Heart right ventricle (tissue), 16 donors: ENCODE measurements at regions not wholly inside any gene's neighbourhood (a gene's known extent, or its start where the extent isn't known, plus 50 kb on each side); places are given as distances from the start of the nearest gene placed in this dataset.

Experiments used
- ATAC-seq, 8 donors: fragments of 200-7000 bp; cut with Tn5 transposase; one replicate each; pipeline ENCODE4 v1.9.1; 2020; ENCODE audit warnings: mild to moderate bottlenecking in 8 of 8, moderate library complexity in 8 of 8, moderate number of reproducible peaks in 1 of 8
- DNase-seq, 2 donors: peaks; one replicate each; pipeline ENCODE4 v3.0.0-alpha.2; 2020
- H3K27ac ChIP-seq, 10 donors: fragments of 200-600 bp; sonication (generic) in 2 of 10; one replicate each; pipeline versions ENCODE4 v1.5.0 to v1.8.0; 2020 to 2022; ENCODE audit warnings: mild to moderate bottlenecking in 3 of 10
- H3K27me3 ChIP-seq, 7 donors: fragments of 200-600 bp; one replicate each; pipeline ENCODE4 v1.8.0; 2021 to 2022; ENCODE audit warnings: mild to moderate bottlenecking in 2 of 7
- H3K36me3 ChIP-seq, 9 donors: fragments of 200-600 bp; sonication (generic) in 1 of 9; one replicate each; pipeline versions ENCODE4 v1.5.0 to v1.8.0; 2020 to 2022; ENCODE audit warnings: mild to moderate bottlenecking in 2 of 9
- H3K4me1 ChIP-seq, 9 donors: fragments of 200-600 bp; sonication (generic) in 1 of 9; one replicate each; pipeline versions ENCODE4 v1.5.0 to v1.8.0; 2020 to 2022; ENCODE audit warnings: mild to moderate bottlenecking in 4 of 9
- H3K4me3 ChIP-seq, 10 donors: fragments of 200-600 bp; sonication (generic) in 2 of 10; one replicate each; pipeline versions ENCODE4 v1.5.0 to v1.8.0; 2020 to 2022; ENCODE audit warnings: mild to moderate bottlenecking in 7 of 10, moderate library complexity in 2 of 10
- H3K9me3 ChIP-seq, 11 donors: fragments of 200-600 bp in 10 of 11; sonication (generic) in 2 of 11; one replicate each; pipeline versions ENCODE4 v1.5.0 to v1.8.0; 2013 to 2022; ENCODE audit warnings: mild to moderate bottlenecking in 2 of 11, control low read depth in 1 of 11, moderate library complexity in 1 of 11
- WGBS, 2 donors: extraction: QIAGEN DNeasy Blood & Tissue Kit; methylation state at CpG; one replicate each; pipeline ENCODE4 v1.1.7; 2013; ENCODE audit warnings: inconsistent platforms in 1 of 2; 5-methylcytosine and 5-hydroxymethylcytosine counted together
- intact Hi-C, 10 donors: fragments of 100-400 bp; cut with DNase I; formaldehyde crosslinking; loops; one replicate each; pipeline versions ENCODE4 v1.11.1 to v1.14.2; 2022
- TF ChIP-seq, protein P1 (sequence below), 9 donors: fragments of 200-600 bp; sonication (generic) in 2 of 9; IDR thresholded peaks; one replicate each; pipeline versions ENCODE4 v1.5.0 to v1.8.0; 2021 to 2022; ENCODE audit warnings: antibody characterized with exemption in 9 of 9, mild to moderate bottlenecking in 5 of 9, moderate library complexity in 1 of 9
- donor health status: Arrhythmogenic right ventricular cardiomyopathy.
- donor health status: ischemic (EF 13 %, LVEDD 7.1; RV severe dilation, severe dysfunction).
- donor health status: healthy with polysubstance abuse.
- donor health status: DM: no; HTN: yes; CAD: no.
- donor health status: DM: no; HTN: no; CAD: no.
- donor health status: ischemic (EF 25% LVEDD 6.9; RV normal size, moderate dysfunction).
- donor health status: ischemic (EF 25% LVEDD 5.7; RV mildly dilated, moderate dysfunction).
- donor health status: healthy.
- donor health status: DM: yes; HTN: yes; CAD: no.
- donor health status: Ischemic cardiomyopathy.
- donor health status: ischemic (EF 35%, LVEDD 5.7; RV mildly dilated, moderate dysfunction).
- donor health status: nonischemic (EF 11% LVEDD 7.7; RV severe dilation, severe dysfunction).
- donor health status: DM: yes; HTN: yes; CAD: no.
- donor health status: PGD.
- donor health status: ischemic (EF 29% LVEDD 5.4; RV normal size, mild dysfunction).
- donor health status: nonischemic (EF 23%, LVEDD 6.1; RV moderate dilation, normal function).

DNA sequence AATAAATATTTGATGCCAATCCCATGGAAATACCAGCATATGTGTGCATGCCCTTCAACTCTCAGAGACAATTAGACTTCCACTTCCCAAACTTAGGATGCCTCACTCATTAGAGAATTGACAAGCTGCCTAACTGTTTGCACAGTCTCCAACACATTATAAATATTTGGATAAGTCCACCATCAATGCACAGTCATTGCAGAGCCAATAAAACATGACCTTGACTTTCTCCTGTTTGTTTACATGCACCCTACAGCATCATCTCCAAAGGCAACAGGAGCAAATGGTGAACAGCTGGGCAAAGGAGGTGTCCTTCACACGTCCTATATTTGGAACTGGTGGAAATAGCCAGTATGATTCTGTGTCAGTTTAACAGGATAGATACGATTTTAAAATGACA lies 804.4 kb upstream of the RBFOX1 start:
- TF ChIP-seq, protein P1, sequence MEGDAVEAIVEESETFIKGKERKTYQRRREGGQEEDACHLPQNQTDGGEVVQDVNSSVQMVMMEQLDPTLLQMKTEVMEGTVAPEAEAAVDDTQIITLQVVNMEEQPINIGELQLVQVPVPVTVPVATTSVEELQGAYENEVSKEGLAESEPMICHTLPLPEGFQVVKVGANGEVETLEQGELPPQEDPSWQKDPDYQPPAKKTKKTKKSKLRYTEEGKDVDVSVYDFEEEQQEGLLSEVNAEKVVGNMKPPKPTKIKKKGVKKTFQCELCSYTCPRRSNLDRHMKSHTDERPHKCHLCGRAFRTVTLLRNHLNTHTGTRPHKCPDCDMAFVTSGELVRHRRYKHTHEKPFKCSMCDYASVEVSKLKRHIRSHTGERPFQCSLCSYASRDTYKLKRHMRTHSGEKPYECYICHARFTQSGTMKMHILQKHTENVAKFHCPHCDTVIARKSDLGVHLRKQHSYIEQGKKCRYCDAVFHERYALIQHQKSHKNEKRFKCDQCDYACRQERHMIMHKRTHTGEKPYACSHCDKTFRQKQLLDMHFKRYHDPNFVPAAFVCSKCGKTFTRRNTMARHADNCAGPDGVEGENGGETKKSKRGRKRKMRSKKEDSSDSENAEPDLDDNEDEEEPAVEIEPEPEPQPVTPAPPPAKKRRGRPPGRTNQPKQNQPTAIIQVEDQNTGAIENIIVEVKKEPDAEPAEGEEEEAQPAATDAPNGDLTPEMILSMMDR (IDR thresholded peaks at IDR 0.05): no peak
- ATAC-seq (no peak), DNase-seq (no peak)
- intact Hi-C loops: no loop called here
- H3K27me3 ChIP-seq: no peaks in the 10 kb centered on the region
- H3K36me3 ChIP-seq: no peaks in the 10 kb centered on the region
- H3K9me3 ChIP-seq: peaks cover 0 to 16% (median 0%) of the 10 kb centered on the region in 11 donors
- no peaks in the 10 kb centered on the region for H3K4me1 ChIP-seq
- WGBS, 2 donors: 52 to 68% methylated on average over 2 of the region's 2 CpGs
- no peak overlapping the region for H3K27ac ChIP-seq
- H3K4me3 ChIP-seq: no peak overlapping the region

GRCh38 chr16:6527646-6528045 lies 805.0 kb upstream of the RBFOX1 start:
- H3K36me3 ChIP-seq: no peaks in the 10 kb centered on the region
- no peaks in the 10 kb centered on the region for H3K4me1 ChIP-seq
- ATAC-seq: no peak
- H3K9me3 ChIP-seq: peaks cover 0 to 13% (median 0%) of the 10 kb centered on the region in 11 donors
- WGBS, 2 donors: 59 to 67% methylated on average over 7 of the region's 7 CpGs
- TF ChIP-seq, protein P1 (IDR thresholded peaks at IDR 0.05): no peak
- H3K27me3 ChIP-seq: no peaks in the 10 kb centered on the region
- H3K27ac ChIP-seq: no peak overlapping the region
- H3K4me3 ChIP-seq: no peak overlapping the region
- no peak for DNase-seq
- intact Hi-C loops: no loop called here

DNA sequence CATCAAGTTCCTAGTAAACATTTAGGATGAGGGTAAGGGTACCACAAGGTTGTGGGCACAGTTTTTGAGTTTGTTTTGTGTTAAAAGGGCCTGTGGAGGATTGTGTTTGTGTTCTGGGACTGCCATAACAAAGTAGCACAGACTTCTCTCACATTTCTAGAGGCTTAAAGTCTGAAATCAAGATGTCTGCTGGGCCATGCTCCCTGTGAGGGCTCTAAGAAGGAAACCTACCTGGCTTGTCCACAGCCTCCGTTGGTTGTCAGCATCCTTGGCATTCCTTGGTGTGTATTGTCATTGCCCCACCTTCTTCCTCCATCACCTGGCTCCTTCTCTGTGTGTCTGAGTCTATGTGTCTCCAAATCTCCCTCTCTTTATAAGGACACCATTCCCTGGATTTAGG lies 808.1 kb upstream of the RBFOX1 start:
- ATAC-seq (no peak), DNase-seq (no peak)
- WGBS, 2 donors: 37 to 49% methylated on average over 1 of the region's 1 CpG
- intact Hi-C loops: no loop called here
- H3K9me3 ChIP-seq: peaks cover 0 to 6% (median 0%) of the 10 kb centered on the region in 11 donors
- H3K36me3 ChIP-seq: no peaks in the 10 kb centered on the region
- no peak overlapping the region for H3K27ac ChIP-seq
- no peaks in the 10 kb centered on the region for H3K27me3 ChIP-seq
- TF ChIP-seq, protein P1 (IDR thresholded peaks at IDR 0.05): no peak
- H3K4me3 ChIP-seq: no peak overlapping the region
- H3K4me1 ChIP-seq: no peaks in the 10 kb centered on the region

DNA sequence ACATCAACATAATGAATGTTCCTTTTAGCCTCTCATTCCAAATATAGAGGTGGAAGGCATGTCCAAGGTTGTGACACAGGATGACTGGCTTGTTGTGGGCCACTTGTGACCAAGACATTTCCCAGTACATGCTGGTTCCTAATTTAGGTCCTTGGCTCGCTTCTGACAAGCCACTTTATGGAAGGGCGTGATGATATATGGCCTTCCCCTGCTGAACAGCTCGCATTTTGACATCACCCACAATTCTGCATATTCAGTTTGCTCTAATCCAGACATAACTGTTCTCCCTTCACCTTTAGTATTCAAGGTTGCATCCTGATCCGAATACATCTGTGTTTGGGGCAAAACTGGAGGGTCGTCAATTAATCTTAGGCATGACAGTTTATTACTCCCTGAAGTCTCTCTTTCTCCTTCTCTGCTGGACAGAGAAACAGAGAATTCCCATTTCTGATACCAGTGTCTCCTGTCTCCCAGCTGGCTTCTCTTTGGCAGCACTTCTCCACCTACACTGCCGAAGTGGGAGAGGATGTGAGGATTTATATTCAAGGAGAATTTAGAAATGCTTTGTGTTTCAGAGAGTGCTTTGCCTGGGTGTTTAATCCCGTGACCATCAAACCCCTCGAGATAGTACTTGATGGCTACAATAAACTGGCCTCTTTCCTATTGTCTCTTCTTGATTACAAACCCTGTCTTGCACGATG lies 815.5 kb upstream of the RBFOX1 start:
- 60 to 61% methylated on average over 9 of the region's 9 CpGs for WGBS, 2 donors
- ATAC-seq: no peak
- intact Hi-C loops: no loop called here

More for the DNA sequence above, 815.5 kb upstream of the RBFOX1 start:
- Histone ChIP-seq H3K9me3 (peaks cover 0 to 19% (median 0%) of the 10 kb centered on the region in 11 donors), H3K27ac (no peak overlapping the region), H3K27me3 (no peaks in the 10 kb centered on the region), H3K36me3 (no peaks in the 10 kb centered on the region), H3K4me3 (no peak overlapping the region), H3K4me1 (no peaks in the 10 kb centered on the region)
- no peak for DNase-seq
- TF ChIP-seq, protein P1 (IDR thresholded peaks at IDR 0.05): no peak
